H1 (cell line): ENCODE measurements at regions not wholly inside any gene's neighbourhood (a gene's known extent, or its start where the extent isn't known, plus 50 kb on each side); places are given as distances from the start of the nearest gene placed in this dataset.

ENCODE experiments used
- CTCF ChIA-PET: fragments of 300-600 bp; sonication (Branson Sonifier 250); formaldehyde crosslinking; loops from one replicate; lab custom pipeline; 2021; ENCODE audit not compliant: partially characterized antibody; lab: Charles Lee
- POLR2A ChIA-PET: fragments of 300-600 bp; sonication (Branson Sonifier 250); formaldehyde crosslinking; loops from one replicate; lab custom pipeline; 2021; ENCODE audit warnings: inconsistent platforms; ENCODE audit not compliant: partially characterized antibody; lab: Charles Lee
- DNase-seq, 2 experiments: peaks; one replicate each; pipeline versions ENCODE4 v3.0.0 to v3.0.0-alpha.2; 2010 to 2022; ENCODE audit warnings: low spot score in 2 of 2, low read depth in 1 of 2, mixed read lengths in 1 of 2
- FAIRE-seq: peaks from 2 replicates; lab custom pipeline; 2011; peaks lifted over from hg19 to GRCh38; lab: Jason Lieb, UNC
- H2AFZ ChIP-seq: 2 replicates; pipeline ENCODE4 v1.8.1; 2012; ENCODE audit warnings: low read length, inconsistent platforms
- H2AK5ac ChIP-seq: 2 replicates; pipeline ENCODE4 v1.6.1; 2013; ENCODE audit warnings: low read depth, low read length
- H2BK120ac ChIP-seq: replicated peaks from 2 replicates; pipeline ENCODE3; 2013; ENCODE audit warnings: low read depth, low read length, inconsistent platforms
- H2BK12ac ChIP-seq: 2 replicates; pipeline ENCODE4 v1.6.1; 2013; ENCODE audit warnings: low read depth, low read length
- H2BK15ac ChIP-seq: 2 replicates; pipeline ENCODE4 v1.6.1; 2013; ENCODE audit warnings: low read length
- H2BK20ac ChIP-seq: 2 replicates; pipeline ENCODE4 v1.6.1; 2013; ENCODE audit warnings: low read length
- H2BK5ac ChIP-seq: 2 replicates; pipeline ENCODE4 v1.6.1; 2013; ENCODE audit warnings: low read depth, low read length
- H3K14ac ChIP-seq: 2 replicates; pipeline ENCODE4 v1.6.1; 2013; ENCODE audit warnings: inconsistent platforms; ENCODE audit not compliant: insufficient read length
- H3K18ac ChIP-seq: 2 replicates; pipeline ENCODE4 v1.6.1; 2013; ENCODE audit warnings: low read length; ENCODE audit errors: extremely low read depth
- H3K23ac ChIP-seq: 2 replicates; pipeline ENCODE4 v1.6.1; 2013; ENCODE audit warnings: inconsistent platforms; ENCODE audit not compliant: insufficient read length
- H3K23me2 ChIP-seq: 2 replicates; pipeline ENCODE4 v1.6.1; 2013; ENCODE audit warnings: low read depth, low read length
- H3K27ac ChIP-seq: 2 replicates; pipeline ENCODE4 v1.6.1; 2011; ENCODE audit warnings: low read depth, low read length, inconsistent platforms
- H3K27me3 ChIP-seq, 4 experiments: replicated peaks in 1 of 4; 1 replicate in 1 of 4; 2 replicates in 3 of 4; pipeline versions ENCODE4 v1.6.1 to v1.8.1; 2011 to 2013; ENCODE audit warnings: low read length in 3 of 4, mild to moderate bottlenecking in 3 of 4, inconsistent platforms in 2 of 4, mixed read lengths in 2 of 4, moderate library complexity in 1 of 4; ENCODE audit not compliant: control insufficient read depth in 3 of 4, insufficient read depth in 3 of 4; ENCODE audit errors: extremely low read depth in 1 of 4
- H3K36me3 ChIP-seq, 4 experiments: 2 replicates each; pipeline versions ENCODE4 v1.6.1 to v1.8.1; 2011 to 2013; ENCODE audit warnings: mild to moderate bottlenecking in 4 of 4, low read length in 3 of 4, moderate library complexity in 2 of 4, control low read depth in 1 of 4, inconsistent platforms in 1 of 4; ENCODE audit not compliant: insufficient read depth in 4 of 4, control insufficient read depth in 2 of 4
- H3K4ac ChIP-seq: replicated peaks from 2 replicates; pipeline ENCODE3; 2013; ENCODE audit warnings: low read length, low read depth, mixed read lengths, inconsistent platforms; ENCODE audit not compliant: insufficient read length
- H3K4me1 ChIP-seq, 4 experiments: replicated peaks in 1 of 4; 1 replicate in 1 of 4; 2 replicates in 3 of 4; pipeline versions ENCODE4 v1.6.1 to v1.8.1; 2011 to 2013; ENCODE audit warnings: low read length in 3 of 4, inconsistent platforms in 2 of 4, mixed read lengths in 1 of 4; ENCODE audit not compliant: insufficient read depth in 4 of 4, control insufficient read depth in 3 of 4
- H3K4me2 ChIP-seq, 2 experiments: 2 replicates each; pipeline versions ENCODE4 v1.6.1 to v1.8.1; 2011 to 2013; ENCODE audit warnings: low read depth in 2 of 2, low read length in 2 of 2, control low read depth in 1 of 2, inconsistent platforms in 1 of 2, mild to moderate bottlenecking in 1 of 2; ENCODE audit not compliant: insufficient read depth in 1 of 2
- H3K4me3 ChIP-seq, 4 experiments: fragments of 200-600, 300-600 bp in 1 of 4; sonication (generic), shearing (Covaris generic), sonication (Bioruptor Twin) in 1 of 4; 2 replicates each; pipeline versions ENCODE4 v1.5.1 to v1.8.1; 2011 to 2016; ENCODE audit warnings: low read length in 4 of 4, low read depth in 3 of 4, control low read depth in 2 of 4, inconsistent platforms in 2 of 4, mild to moderate bottlenecking in 2 of 4, mixed read lengths in 1 of 4, moderate library complexity in 1 of 4; ENCODE audit not compliant: insufficient read depth in 2 of 4; ENCODE audit errors: extremely low read depth in 1 of 4
- H3K56ac ChIP-seq: replicated peaks from 2 replicates; pipeline ENCODE3; 2013; ENCODE audit warnings: low read depth, mild to moderate bottlenecking, mixed read lengths, low read length, inconsistent platforms; ENCODE audit not compliant: insufficient read length
- H3K79me1 ChIP-seq: 2 replicates; pipeline ENCODE4 v1.6.1; 2013; ENCODE audit warnings: low read depth, low read length, control low read depth
- H3K79me2 ChIP-seq, 2 experiments: 2 replicates each; pipeline versions ENCODE4 v1.6.1 to v1.8.1; 2012 to 2013; ENCODE audit warnings: low read length in 2 of 2, mild to moderate bottlenecking in 2 of 2, inconsistent platforms in 1 of 2; ENCODE audit not compliant: insufficient read depth in 2 of 2, control insufficient read depth in 1 of 2
- H3K9ac ChIP-seq, 4 experiments: replicated peaks in 1 of 4; 1 replicate in 1 of 4; 2 replicates in 3 of 4; pipeline versions ENCODE4 v1.6.1 to v1.8.1; 2011 to 2013; ENCODE audit warnings: low read depth in 3 of 4, low read length in 3 of 4, control low read depth in 2 of 4, mild to moderate bottlenecking in 2 of 4, moderate library complexity in 2 of 4, inconsistent platforms in 1 of 4; ENCODE audit errors: extremely low read depth in 1 of 4
- H3K9me3 ChIP-seq, 2 experiments: 2 replicates each; pipeline versions ENCODE4 v1.6.1 to v1.8.1; 2012 to 2013; ENCODE audit warnings: mild to moderate bottlenecking in 2 of 2, moderate library complexity in 2 of 2, control low read depth in 1 of 2, inconsistent platforms in 1 of 2, low read depth in 1 of 2, low read length in 1 of 2, mixed read lengths in 1 of 2; ENCODE audit not compliant: insufficient read depth in 2 of 2
- H4K20me1 ChIP-seq, 2 experiments: replicated peaks in 1 of 2; 2 replicates each; pipeline versions ENCODE3 to v1.8.1; 2011 to 2013; ENCODE audit warnings: inconsistent platforms in 2 of 2, low read length in 2 of 2, mild to moderate bottlenecking in 1 of 2; ENCODE audit not compliant: insufficient read depth in 2 of 2, control insufficient read depth in 1 of 2
- H4K5ac ChIP-seq: 2 replicates; pipeline ENCODE4 v1.6.1; 2013; ENCODE audit warnings: low read length, low read depth, mixed read lengths, inconsistent platforms; ENCODE audit not compliant: insufficient read length
- H4K8ac ChIP-seq: 2 replicates; pipeline ENCODE4 v1.8.0; 2013; ENCODE audit warnings: mild to moderate bottlenecking, moderate library complexity, low read length, inconsistent platforms; ENCODE audit not compliant: insufficient read depth; ENCODE audit errors: extremely low read depth
- H4K91ac ChIP-seq: replicated peaks from 2 replicates; pipeline ENCODE3; 2013; ENCODE audit warnings: low read length, mixed read lengths, inconsistent platforms; ENCODE audit not compliant: insufficient read length
- CBX5 ChIP-seq: fragments of 300-800, 300-1000 bp; sonication (generic); IDR thresholded peaks from 2 replicates; pipeline ENCODE4 v1.7.1; 2016; ENCODE audit warnings: antibody characterized with exemption, low read length, low read depth
- CEBPB ChIP-seq: IDR thresholded peaks from 2 replicates; pipeline ENCODE4 v1.6.1; 2012; ENCODE audit warnings: low read depth, low read length
- KDM5A ChIP-seq: fragments of 200-600 bp; IDR thresholded peaks from 2 replicates; pipeline ENCODE4 v1.7.1; 2012; ENCODE audit warnings: mild to moderate bottlenecking, low read length, inconsistent platforms, mixed read lengths
- TAF7 ChIP-seq: optimal IDR thresholded peaks from 2 replicates; pipeline ENCODE3; 2011; ENCODE audit warnings: low read depth, mild to moderate bottlenecking, inconsistent platforms, low read length, moderate library complexity, borderline replicate concordance
- TCF12 ChIP-seq: IDR thresholded peaks from 2 replicates; pipeline ENCODE4 v1.6.1; 2011; ENCODE audit warnings: low read depth, mild to moderate bottlenecking, low read length
- WGBS, 2 experiments: shearing (Covaris generic) in 1 of 2; methylation state at CpG; one replicate each; pipeline versions ENCODE4 v1.1.6 to v1.1.7; 2013 to 2015; ENCODE audit warnings: low lambda C conversion rate in 2 of 2, mixed read lengths in 2 of 2, inconsistent platforms in 1 of 2, low coverage in 1 of 2, missing lambda C conversion rate in 1 of 2; ENCODE audit not compliant: insufficient replicate concordance in 2 of 2, insufficient coverage in 1 of 2, insufficient read length in 1 of 2; ENCODE audit errors: extremely low coverage in 1 of 2, missing lambda C conversion rate in 1 of 2; 5-methylcytosine and 5-hydroxymethylcytosine counted together

- no peak for TF ChIP-seq KDM5A
These were observed 224.8 kb upstream of the DCBLD2 start (continued) for GRCh38 chr3:99126316-99126715.

- H3K23ac ChIP-seq, result no peak overlapping the region
- H2AFZ ChIP-seq, result no peak overlapping the region
- no peak overlapping the region for H2BK5ac ChIP-seq
- no peak overlapping the region for H3K4me3 ChIP-seq
- H3K27me3 ChIP-seq, result no peaks in the 10 kb centered on the region
- no peak overlapping the region for H3K27ac ChIP-seq
- WGBS, 2 experiments, result 90% methylated on average over 1 of the region's 1 CpG; no CpG with 5 or more reads in 1 of the 2 experiments
- POLR2A ChIA-PET, result no interaction called here
- CTCF ChIA-PET, result interaction anchor here (1.2 to 1.4 kb wide), 2 partner anchors 9 to 20 kb away, joined by 3 to 4 read pairs; no protein-coding TSS in a partner anchor
- H2BK120ac ChIP-seq, result no peak overlapping the region
- no peaks in the 10 kb centered on the region for H3K4me1 ChIP-seq
- H3K9ac ChIP-seq, result no peak overlapping the region
- H3K56ac ChIP-seq, result no peak overlapping the region
- no peak overlapping the region for H4K5ac ChIP-seq
- H3K4me2 ChIP-seq, result no peak overlapping the region
- no peak overlapping the region for H4K8ac ChIP-seq
- H3K18ac ChIP-seq, result no peak overlapping the region
- H4K20me1 ChIP-seq, result no peaks in the 10 kb centered on the region
- DNase-seq (no peak), FAIRE-seq (no peak)
- no peaks in the 10 kb centered on the region for H3K79me2 ChIP-seq
- H3K36me3 ChIP-seq, result no peaks in the 10 kb centered on the region
- H2AK5ac ChIP-seq, result no peak overlapping the region
- no peaks in the 10 kb centered on the region for H3K9me3 ChIP-seq
- no peak overlapping the region for H2BK20ac ChIP-seq
- H3K4ac ChIP-seq, result no peak overlapping the region
- no peak overlapping the region for H3K14ac ChIP-seq
- H3K23me2 ChIP-seq, result no peaks in the 10 kb centered on the region
- no peak for TF ChIP-seq CEBPB
- TF ChIP-seq TAF7, result no peak
- no peak for TF ChIP-seq KDM5A
- no peak for TF ChIP-seq TCF12
- TF ChIP-seq CBX5, result no peak
- no peak overlapping the region for H2BK12ac ChIP-seq
- H2BK15ac ChIP-seq, result no peak overlapping the region
- no peaks in the 10 kb centered on the region for H3K79me1 ChIP-seq
- H4K91ac ChIP-seq, result no peak overlapping the region
These were observed 217.9 kb upstream of the DCBLD2 start for GRCh38 chr3:99119385-99119784.
